ENCODE measurements at regions not wholly inside any gene's neighbourhood (a gene's known extent, or its start where the extent isn't known, plus 50 kb on each side); places are given as distances from the start of the nearest gene placed in this dataset.
A peak's percentile ranks its signal among the peaks of the same experiment; 100 is the strongest.

- H3K27me3 ChIP-seq (ENCODE audit: insufficient read depth, low read length, poor library complexity, severe bottlenecking) = peaks cover 17% of the 10 kb centered on the region
- H3K79me2 ChIP-seq (ENCODE audit: insufficient read depth, low read length) = no peaks in the 10 kb centered on the region
- no peak overlapping the region for H3K4me2 ChIP-seq (ENCODE audit: low read depth, low read length, poor library complexity, severe bottlenecking)
- H3K9ac ChIP-seq (ENCODE audit: low read depth, low read length, poor library complexity, severe bottlenecking) = no peak overlapping the region
- no peak for TF ChIP-seq CTCF (conservative IDR thresholded peaks at IDR 0.05; ENCODE audit: low read length)
- no peak for TF ChIP-seq EZH2phosphoT487 (IDR thresholded peaks at IDR 0.05; ENCODE audit: borderline replicate concordance)
- no peaks in the 10 kb centered on the region for H4K20me1 ChIP-seq (ENCODE audit: insufficient read depth, low read length, poor library complexity, severe bottlenecking)
- H3K9me3 ChIP-seq (ENCODE audit: insufficient read depth, low read depth, low read length) = no peaks in the 10 kb centered on the region; the same call in 1 of the 2 replicates
- H2AFZ ChIP-seq (ENCODE audit: low read length) = no peak overlapping the region
- H3K4me3 ChIP-seq (ENCODE audit: low read length, poor library complexity, severe bottlenecking) = no peak overlapping the region
- H3F3A ChIP-seq (ENCODE audit: low read depth) = no peaks in the 10 kb centered on the region
- no peaks in the 10 kb centered on the region for H3K4me1 ChIP-seq (ENCODE audit: insufficient read depth, low read length, poor library complexity, severe bottlenecking)
- no peaks in the 10 kb centered on the region for H3K36me3 ChIP-seq (ENCODE audit: insufficient read depth, low read length)
- no peaks in the 10 kb centered on the region for H3K9me2 ChIP-seq (replicated peaks; ENCODE audit: low read depth, low read length)
These were observed 198.6 kb upstream of the HMHB1 start for GRCh38 chr5:143613329-143613728.

- no peak overlapping the region for H3K9ac ChIP-seq (ENCODE audit: low read depth, low read length, poor library complexity, severe bottlenecking)
- no peaks in the 10 kb centered on the region; the same call in 1 of the 2 replicates for H3K9me3 ChIP-seq (ENCODE audit: insufficient read depth, low read depth, low read length)
- H3K79me2 ChIP-seq (ENCODE audit: insufficient read depth, low read length) = no peaks in the 10 kb centered on the region
- no peak overlapping the region for H2AFZ ChIP-seq (ENCODE audit: low read length)
- H3K4me3 ChIP-seq (ENCODE audit: low read length, poor library complexity, severe bottlenecking) = no peak overlapping the region
- peaks cover 10% of the 10 kb centered on the region for H3K4me1 ChIP-seq (ENCODE audit: insufficient read depth, low read length, poor library complexity, severe bottlenecking)
- no peaks in the 10 kb centered on the region for H3K9me2 ChIP-seq (replicated peaks; ENCODE audit: low read depth, low read length)
- H3F3A ChIP-seq (ENCODE audit: low read depth) = 0 out of 2 replicates have a peak, but pooled peaks cover 3% of the 10 kb centered on the region
- no peaks in the 10 kb centered on the region for H3K36me3 ChIP-seq (ENCODE audit: insufficient read depth, low read length)
- no peak overlapping the region for H3K4me2 ChIP-seq (ENCODE audit: low read depth, low read length, poor library complexity, severe bottlenecking)
- peaks cover 27% of the 10 kb centered on the region for H3K27me3 ChIP-seq (ENCODE audit: insufficient read depth, low read length, poor library complexity, severe bottlenecking)
- TF ChIP-seq CTCF (conservative IDR thresholded peaks at IDR 0.05; ENCODE audit: low read length) (no peak), EZH2phosphoT487 (IDR thresholded peaks at IDR 0.05; ENCODE audit: borderline replicate concordance) (no peak)
- no peaks in the 10 kb centered on the region for H4K20me1 ChIP-seq (ENCODE audit: insufficient read depth, low read length, poor library complexity, severe bottlenecking)
These were observed 201.0 kb upstream of the HMHB1 start for GRCh38 chr5:143610946-143611345.

- no peaks in the 10 kb centered on the region for H3K36me3 ChIP-seq (ENCODE audit: insufficient read depth, low read length)
- H3K4me2 ChIP-seq (ENCODE audit: low read depth, low read length, poor library complexity, severe bottlenecking) = peak overlapping the region; percentile 93
- peak overlapping the region; percentile 71 for H3K9ac ChIP-seq (ENCODE audit: low read depth, low read length, poor library complexity, severe bottlenecking)
- no peaks in the 10 kb centered on the region; the same call in 1 of the 2 replicates for H3K9me3 ChIP-seq (ENCODE audit: insufficient read depth, low read depth, low read length)
- TF ChIP-seq EZH2phosphoT487 (IDR thresholded peaks at IDR 0.05; ENCODE audit: borderline replicate concordance) (peak; percentile 96), CTCF (conservative IDR thresholded peaks at IDR 0.05; ENCODE audit: low read length) (no peak)
- peaks cover 17% of the 10 kb centered on the region for H3K27me3 ChIP-seq (ENCODE audit: insufficient read depth, low read length, poor library complexity, severe bottlenecking)
- no peak overlapping the region for H2AFZ ChIP-seq (ENCODE audit: low read length)
- peaks cover 52% of the 10 kb centered on the region for H3K4me1 ChIP-seq (ENCODE audit: insufficient read depth, low read length, poor library complexity, severe bottlenecking)
- H3F3A ChIP-seq (ENCODE audit: low read depth) = 0 out of 2 replicates have a peak, but pooled peaks cover 5% of the 10 kb centered on the region
- H3K79me2 ChIP-seq (ENCODE audit: insufficient read depth, low read length) = no peaks in the 10 kb centered on the region
- H4K20me1 ChIP-seq (ENCODE audit: insufficient read depth, low read length, poor library complexity, severe bottlenecking) = no peaks in the 10 kb centered on the region
- no peaks in the 10 kb centered on the region for H3K9me2 ChIP-seq (replicated peaks; ENCODE audit: low read depth, low read length)
- H3K4me3 ChIP-seq (ENCODE audit: low read length, poor library complexity, severe bottlenecking) = peak overlapping the region; percentile 69
These were observed 202.7 kb upstream of the NR3C1 start for GRCh38 chr5:143606043-143606752.
